GM12878 (cell line): ENCODE measurements at regions not wholly inside any gene's neighbourhood (a gene's known extent, or its start where the extent isn't known, plus 50 kb on each side); places are given as distances from the start of the nearest gene placed in this dataset.

Source experiments
- ATAC-seq: fragments of 200-7000 bp; cut with Tn5 transposase; 3 replicates; pipeline ENCODE4 v1.9.1; 2020; ENCODE audit warnings: mild to moderate bottlenecking, moderate library complexity
- BruUV-seq: library from RNA; stranded (reverse); fragments of 400-500 nt; replicated peaks from 2 replicates; lab custom pipeline; 2021; lab: Mats Ljungman, UMichigan
- CTCF ChIA-PET: fragments of 300-600 bp; sonication (Branson Sonifier 250); formaldehyde crosslinking; extraction: SDS; loops from one replicate; lab custom pipeline; 2021; ENCODE audit warnings: inconsistent platforms; lab: Yijun Ruan, JAX
- POLR2A ChIA-PET: fragments of 350-600 bp; formaldehyde crosslinking; extraction: SDS; loops from one replicate; lab custom pipeline; 2021; ENCODE audit warnings: inconsistent platforms; lab: Charles Lee
- RAD21 ChIA-PET: fragments of 300-600 bp; sonication (Branson Sonifier 250); formaldehyde crosslinking; loops from one replicate; lab custom pipeline; 2023; ENCODE audit warnings: antibody characterized with exemption; ENCODE audit not compliant: unreplicated experiment; lab: Charles Lee
- SMC1A ChIA-PET: fragments of 300-600 bp; sonication (Branson Sonifier 250); formaldehyde crosslinking; loops from one replicate; lab custom pipeline; 2023; ENCODE audit not compliant: unreplicated experiment, uncharacterized antibody; lab: Charles Lee
- DNase-seq: peaks from one replicate; pipeline ENCODE4 v3.0.0-alpha.2; 2011; ENCODE audit warnings: low read depth, low spot score
- FAIRE-seq: peaks from 3 replicates; lab custom pipeline; 2011; peaks lifted over from hg19 to GRCh38; lab: Jason Lieb, UNC
- H2AFZ ChIP-seq: 2 replicates; pipeline ENCODE4 v1.6.0; 2011; ENCODE audit warnings: low read depth, low read length, control low read depth; ENCODE audit not compliant: control insufficient read depth
- H3K27ac ChIP-seq: 2 replicates; pipeline ENCODE4 v1.5.1; 2011; ENCODE audit warnings: control low read depth; ENCODE audit not compliant: control insufficient read depth, insufficient read depth
- H3K27me3 ChIP-seq, 2 experiments: replicated peaks in 1 of 2; 2 replicates each; pipeline versions ENCODE4 v1.6.0 to v1.6.1; 2011; ENCODE audit warnings: low read length in 1 of 2; ENCODE audit not compliant: control insufficient read depth in 2 of 2, insufficient read depth in 2 of 2
- H3K36me3 ChIP-seq, 2 experiments: 2 replicates each; pipeline ENCODE4 v1.5.1; 2011; ENCODE audit warnings: low read length in 1 of 2; ENCODE audit not compliant: control insufficient read depth in 2 of 2, insufficient read depth in 2 of 2
- H3K4me1 ChIP-seq: 2 replicates; pipeline ENCODE4 v1.6.1; 2011; ENCODE audit warnings: mild to moderate bottlenecking, low read length, moderate library complexity, mixed read lengths; ENCODE audit not compliant: control insufficient read depth, insufficient read depth
- H3K4me2 ChIP-seq: 2 replicates; pipeline ENCODE4 v1.6.0; 2011; ENCODE audit warnings: control low read depth; ENCODE audit not compliant: control insufficient read depth, insufficient read depth
- H3K4me3 ChIP-seq: fragments of 200-600 bp; sonication (generic); 2 replicates; pipeline ENCODE4 v1.5.1; 2016
- H3K79me2 ChIP-seq: 2 replicates; pipeline ENCODE4 v1.6.0; 2011; ENCODE audit warnings: low read length; ENCODE audit not compliant: control insufficient read depth, insufficient read depth
- H3K9ac ChIP-seq: 2 replicates; pipeline ENCODE4 v1.8.0; 2011; ENCODE audit warnings: low read length, control low read depth, mixed read lengths; ENCODE audit not compliant: control insufficient read depth, insufficient read depth
- H3K9me3 ChIP-seq: replicated peaks from 3 replicates; pipeline ENCODE4 v1.5.1; 2011; ENCODE audit warnings: mild to moderate bottlenecking, low read length; ENCODE audit not compliant: control insufficient read depth, insufficient read depth
- H4K20me1 ChIP-seq: 2 replicates; pipeline ENCODE4 v1.6.0; 2011; ENCODE audit not compliant: control insufficient read depth, insufficient read depth
- CHD1 ChIP-seq: IDR thresholded peaks from 2 replicates; pipeline ENCODE4 v1.6.1; 2012; ENCODE audit warnings: low read depth, low read length, improper control_type of control experiment
- CREB1 ChIP-seq: IDR thresholded peaks from 2 replicates; pipeline ENCODE4 v1.6.1; 2012; ENCODE audit warnings: low read depth, mild to moderate bottlenecking, inconsistent platforms
- CUX1 ChIP-seq: IDR thresholded peaks from 2 replicates; pipeline ENCODE4 v1.6.1; 2012; ENCODE audit warnings: improper control_type of control experiment, low read depth, low read length; ENCODE audit not compliant: insufficient replicate concordance
- FOXK2 ChIP-seq: fragments of 450-650 bp; IDR thresholded peaks from 2 replicates; pipeline ENCODE4 v1.6.1; 2017; ENCODE audit warnings: mild to moderate bottlenecking, moderate library complexity
- GATAD2B ChIP-seq: fragments of 450-650 bp; conservative IDR thresholded peaks from 2 replicates; pipeline ENCODE4 v1.6.1; 2017; ENCODE audit warnings: low read depth, mild to moderate bottlenecking, moderate library complexity
- HCFC1 ChIP-seq: fragments of 150-350 bp; IDR thresholded peaks from 2 replicates; pipeline ENCODE4 v1.6.1; 2014; ENCODE audit warnings: low read length
- RUNX3 ChIP-seq: IDR thresholded peaks from 2 replicates; pipeline ENCODE4 v1.6.1; 2012; ENCODE audit warnings: low read length, inconsistent platforms
- WGBS: methylation state at CpG from one replicate; pipeline ENCODE4 v1.1.6; 2016; ENCODE audit warnings: low lambda C conversion rate; ENCODE audit not compliant: insufficient replicate concordance, insufficient coverage; ENCODE audit errors: missing lambda C conversion rate; 5-methylcytosine and 5-hydroxymethylcytosine counted together
- in situ Hi-C: fragments of 300-500 bp; cut with MboI; formaldehyde crosslinking; loops from 9 replicates; pipeline ENCODE4 v1.14.3; 2018; ENCODE audit warnings: mixed read lengths
- intact Hi-C: fragments of 100-400 bp; cut with micrococcal nuclease; formaldehyde crosslinking; loops from one replicate; pipeline ENCODE4 v1.14.2; 2022; ENCODE audit not compliant: unreplicated experiment

- POLR2A ChIA-PET, result interaction anchor here (0.6 kb wide), 1 partner anchor 695 kb away, joined by 4 read pairs; no protein-coding TSS in a partner anchor
- H3K27me3 ChIP-seq, result no peaks in the 10 kb centered on the region; a peak in 1 of 4 replicates
- intact Hi-C loops, result no loop called here
- no peak for TF ChIP-seq FOXK2
- no peak for TF ChIP-seq HCFC1
- TF ChIP-seq CHD1, result no peak
- TF ChIP-seq CREB1, result no peak
- no peak for TF ChIP-seq CUX1
- TF ChIP-seq GATAD2B, result no peak
- no peak for TF ChIP-seq RUNX3
- TF ChIP-seq, all 136 proteins: peak for 0
- Histone ChIP-seq H3K79me2 (no peaks in the 10 kb centered on the region), H3K9me3 (no peaks in the 10 kb centered on the region), H2AFZ (no peak overlapping the region), H3K4me3 (no peak overlapping the region), H3K27ac (no peak overlapping the region), H3K36me3 (no peaks in the 10 kb centered on the region), H3K4me2 (no peak overlapping the region), H4K20me1 (no peaks in the 10 kb centered on the region), H3K9ac (no peak overlapping the region), H3K4me1 (no peaks in the 10 kb centered on the region)
- ATAC-seq (no peak), FAIRE-seq (no peak), DNase-seq (no peak)
- CTCF ChIA-PET, result interaction anchor here (0.6 to 0.7 kb wide), 2 partner anchors 27 to 1481 kb away, joined by 3 read pairs; no protein-coding TSS in a partner anchor
- RAD21 ChIA-PET, result interaction anchor here (0.7 kb wide), 1 partner anchor 12 kb away, joined by 3 read pairs; no protein-coding TSS in a partner anchor
- no TSS peak for BruUV-seq
- 0% methylated on average over 1 of the region's 1 CpG for WGBS
- in situ Hi-C loops, result no loop called here
- SMC1A ChIA-PET, result no interaction called here
Observed at GRCh38 chr11:121706884-121707420, 254.2 kb upstream of the SORL1-AS1 start.
